NCI-H1105 (cell line): ENCODE measurements at regions not wholly inside any gene's neighbourhood (a gene's known extent, or its start where the extent isn't known, plus 50 kb on each side); places are given as distances from the start of the nearest gene placed in this dataset.

Source experiments
- DNase-seq: peaks from one replicate; lab custom pipeline; 2025; lab: John Stamatoyannopoulos, UW

GRCh38 chr2:16900405-16901025, 234.9 kb upstream of the CYRIA start:
- no peak for DNase-seq

- DNase-seq, result no peak
Observed at GRCh38 chr2:16899958-16900357, 234.3 kb upstream of the CYRIA start.

- no peak for DNase-seq
Observed at GRCh38 chr2:16890081-16890480, 224.4 kb upstream of the CYRIA start.

- DNase-seq, result no peak
Observed at GRCh38 chr2:16885027-16885426, 219.4 kb upstream of the CYRIA start.

- DNase-seq, result no peak
Observed at GRCh38 chr2:16882706-16883105, 217.1 kb upstream of the CYRIA start.

GRCh38 chr2:16881122-16881521, 215.5 kb upstream of the CYRIA start:
- no peak for DNase-seq

GRCh38 chr2:16871411-16871810, 205.8 kb upstream of the CYRIA start:
- no peak for DNase-seq

- no peak for DNase-seq
Observed at GRCh38 chr2:16870491-16871076, 204.9 kb upstream of the CYRIA start.

- DNase-seq, result no peak
Observed at GRCh38 chr2:16869711-16870110, 204.1 kb upstream of the CYRIA start.

GRCh38 chr2:16862471-16862870, 196.8 kb upstream of the CYRIA start:
- DNase-seq, result no peak

- DNase-seq, result no peak
Observed at GRCh38 chr2:16861530-16861929, 195.9 kb upstream of the CYRIA start.

- no peak for DNase-seq
Observed at GRCh38 chr2:16861111-16861510, 195.5 kb upstream of the CYRIA start.

- DNase-seq, result no peak
Observed at GRCh38 chr2:16860627-16861026, 195.0 kb upstream of the CYRIA start.

- no peak for DNase-seq
Observed at GRCh38 chr2:16855183-16855582, 189.5 kb upstream of the CYRIA start.

GRCh38 chr2:16853088-16853487, 187.5 kb upstream of the CYRIA start:
- DNase-seq, result no peak

GRCh38 chr2:16852651-16853050, 187.0 kb upstream of the CYRIA start:
- DNase-seq, result no peak

- no peak for DNase-seq
Observed at GRCh38 chr2:16851126-16851525, 185.5 kb upstream of the CYRIA start.

- DNase-seq, result no peak
Observed at GRCh38 chr2:16840496-16841172, 175.0 kb upstream of the CYRIA start.

- no peak for DNase-seq
Observed at GRCh38 chr2:16832910-16833309, 167.3 kb upstream of the CYRIA start.

GRCh38 chr2:16828828-16829160, 163.2 kb upstream of the CYRIA start:
- DNase-seq, result no peak

GRCh38 chr2:16828044-16828827, 162.6 kb upstream of the CYRIA start:
- no peak for DNase-seq

GRCh38 chr2:16824472-16824871, 158.8 kb upstream of the CYRIA start:
- DNase-seq, result no peak

- peak; percentile 3 for DNase-seq
Observed at GRCh38 chr2:16821692-16822091, 156.1 kb upstream of the CYRIA start.
